SU-DHL-6 (cell line): ENCODE measurements at regions not wholly inside any gene's neighbourhood (a gene's known extent, or its start where the extent isn't known, plus 50 kb on each side); places are given as distances from the start of the nearest gene placed in this dataset.

Experiments
- H2AFZ ChIP-seq: fragments of 200-600 bp; sonication (generic); 2 replicates; pipeline ENCODE4 v1.6.1; 2014; ENCODE audit warnings: low read depth, mild to moderate bottlenecking, moderate library complexity, mixed read lengths, antibody characterized with exemption, low read length; ENCODE audit not compliant: severe bottlenecking
- H3F3A ChIP-seq: fragments of 200-600 bp; shearing (Covaris generic); 2 replicates; pipeline ENCODE4 v1.6.0; 2016; ENCODE audit warnings: antibody characterized with exemption, mild to moderate bottlenecking; ENCODE audit not compliant: insufficient read depth
- H3K27ac ChIP-seq: fragments of 200-600 bp; sonication (generic); 2 replicates; pipeline ENCODE4 v1.5.1; 2016; ENCODE audit warnings: low read depth, mild to moderate bottlenecking, low read length, moderate library complexity, mixed read lengths
- H3K27me3 ChIP-seq: fragments of 200-600 bp; sonication (generic), shearing (Covaris generic); 2 replicates; pipeline ENCODE4 v1.6.0; 2014; ENCODE audit warnings: mild to moderate bottlenecking, low read length
- H3K36me3 ChIP-seq: fragments of 200-600 bp; sonication (generic); 2 replicates; pipeline ENCODE4 v1.6.1; 2014; ENCODE audit warnings: mild to moderate bottlenecking, low read length, mixed read lengths
- H3K4me2 ChIP-seq: fragments of 300-600, 200-600 bp; shearing (Covaris generic), sonication (generic); 2 replicates; pipeline ENCODE4 v1.6.0; 2014; ENCODE audit warnings: low read length, low read depth, mild to moderate bottlenecking; ENCODE audit not compliant: poor library complexity, severe bottlenecking
- H3K4me3 ChIP-seq: fragments of 200-600 bp; sonication (generic); 2 replicates; pipeline ENCODE4 v1.5.1; 2014; ENCODE audit warnings: antibody characterized with exemption, low read length, mild to moderate bottlenecking, mixed read lengths; ENCODE audit not compliant: insufficient read depth, poor library complexity, severe bottlenecking
- H3K79me2 ChIP-seq: fragments of 200-600 bp; sonication (generic); 2 replicates; pipeline ENCODE4 v1.6.1; 2014; ENCODE audit warnings: mild to moderate bottlenecking, low read length, moderate library complexity; ENCODE audit not compliant: insufficient read depth
- H3K9ac ChIP-seq: fragments of 200-600 bp; sonication (generic); 2 replicates; pipeline ENCODE4 v1.7.0; 2014; ENCODE audit warnings: mild to moderate bottlenecking, low read length
- H3K9me2 ChIP-seq: fragments of 200-600 bp; sonication (generic); replicated peaks from 2 replicates; pipeline ENCODE4 v1.6.1; 2014; ENCODE audit warnings: low read length; ENCODE audit not compliant: insufficient read depth
- H3K9me3 ChIP-seq: fragments of 200-600 bp; sonication (generic); 2 replicates; pipeline ENCODE4 v1.6.1; 2014; ENCODE audit warnings: low read length, mixed read lengths; ENCODE audit not compliant: insufficient read depth
- H4K20me1 ChIP-seq: fragments of 200-600 bp; sonication (generic); 2 replicates; pipeline ENCODE4 v1.6.1; 2014; ENCODE audit warnings: low read depth, mild to moderate bottlenecking, antibody characterized with exemption, low read length, moderate library complexity, mixed read lengths
- EZH2phosphoT487 ChIP-seq: fragments of 200-600 bp; sonication (generic), shearing (Covaris generic); conservative IDR thresholded peaks from 2 replicates; pipeline ENCODE4 v1.6.1; 2018; ENCODE audit warnings: mild to moderate bottlenecking, antibody characterized with exemption, low read length, moderate library complexity, mixed read lengths
- TF ChIP-seq, protein P1 (sequence below): fragments of 200-600 bp; sonication (generic); IDR thresholded peaks from one replicate; pipeline ENCODE4 v1.5.1; 2017; ENCODE audit warnings: antibody characterized with exemption, mild to moderate bottlenecking, low read length, moderate library complexity; ENCODE audit not compliant: insufficient read depth, poor library complexity, severe bottlenecking

DNA sequence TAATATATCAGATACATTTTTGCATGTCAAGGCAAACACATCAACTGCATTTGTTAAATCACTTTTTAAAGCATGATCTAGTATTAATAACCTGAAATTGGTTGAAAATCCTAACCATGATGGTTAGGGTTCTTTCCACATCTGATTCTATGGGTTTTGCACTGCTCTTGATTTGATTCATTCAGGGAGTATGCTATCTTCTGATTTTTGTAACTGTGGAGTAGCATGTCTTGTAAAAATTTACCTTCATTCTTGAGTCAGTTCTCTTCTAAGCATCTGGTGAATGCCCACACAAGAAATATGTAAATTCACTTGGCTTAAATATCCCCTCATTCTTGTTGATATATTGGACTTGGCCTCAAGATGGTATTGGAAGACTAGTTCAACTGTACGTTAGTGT is 178.7 kb downstream of the KLF6 start:
- H3K4me3 ChIP-seq = no peak overlapping the region
- no peaks in the 10 kb centered on the region for H3K79me2 ChIP-seq
- H3F3A ChIP-seq = no peaks in the 10 kb centered on the region
- H3K4me2 ChIP-seq = no peak overlapping the region
- TF ChIP-seq EZH2phosphoT487 = no peak
- TF ChIP-seq, protein P1, sequence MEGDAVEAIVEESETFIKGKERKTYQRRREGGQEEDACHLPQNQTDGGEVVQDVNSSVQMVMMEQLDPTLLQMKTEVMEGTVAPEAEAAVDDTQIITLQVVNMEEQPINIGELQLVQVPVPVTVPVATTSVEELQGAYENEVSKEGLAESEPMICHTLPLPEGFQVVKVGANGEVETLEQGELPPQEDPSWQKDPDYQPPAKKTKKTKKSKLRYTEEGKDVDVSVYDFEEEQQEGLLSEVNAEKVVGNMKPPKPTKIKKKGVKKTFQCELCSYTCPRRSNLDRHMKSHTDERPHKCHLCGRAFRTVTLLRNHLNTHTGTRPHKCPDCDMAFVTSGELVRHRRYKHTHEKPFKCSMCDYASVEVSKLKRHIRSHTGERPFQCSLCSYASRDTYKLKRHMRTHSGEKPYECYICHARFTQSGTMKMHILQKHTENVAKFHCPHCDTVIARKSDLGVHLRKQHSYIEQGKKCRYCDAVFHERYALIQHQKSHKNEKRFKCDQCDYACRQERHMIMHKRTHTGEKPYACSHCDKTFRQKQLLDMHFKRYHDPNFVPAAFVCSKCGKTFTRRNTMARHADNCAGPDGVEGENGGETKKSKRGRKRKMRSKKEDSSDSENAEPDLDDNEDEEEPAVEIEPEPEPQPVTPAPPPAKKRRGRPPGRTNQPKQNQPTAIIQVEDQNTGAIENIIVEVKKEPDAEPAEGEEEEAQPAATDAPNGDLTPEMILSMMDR = no peak
- no peaks in the 10 kb centered on the region for H4K20me1 ChIP-seq
- no peak overlapping the region for H3K9ac ChIP-seq
- H3K36me3 ChIP-seq = no peaks in the 10 kb centered on the region
- no peak overlapping the region for H3K27ac ChIP-seq
- no peaks in the 10 kb centered on the region for H3K9me3 ChIP-seq
- H3K27me3 ChIP-seq = no peaks in the 10 kb centered on the region
- H2AFZ ChIP-seq = no peak overlapping the region
- H3K9me2 ChIP-seq = no peaks in the 10 kb centered on the region

DNA sequence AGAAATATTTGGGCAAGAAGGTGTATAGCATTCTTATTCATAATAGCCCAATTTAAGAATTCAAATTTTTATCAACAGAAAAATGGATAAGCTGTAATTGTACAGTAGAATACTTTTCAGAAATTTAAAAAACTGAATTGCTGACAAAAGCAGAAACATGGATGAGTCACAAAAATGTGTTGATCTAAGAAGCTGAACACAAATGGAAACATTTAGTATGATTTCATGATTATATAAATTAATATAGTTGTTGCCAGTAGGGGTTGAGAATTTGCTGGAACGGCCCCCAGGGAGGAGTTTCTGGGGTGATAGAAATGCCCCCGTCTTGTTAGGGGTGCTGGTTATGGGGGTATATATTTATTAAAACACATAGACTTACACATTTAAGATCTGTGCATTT is 179.1 kb downstream of the KLF6 start:
- Histone ChIP-seq H3K9ac (no peak overlapping the region), H3K4me3 (no peak overlapping the region), H3F3A (no peaks in the 10 kb centered on the region), H3K27ac (no peak overlapping the region), H3K36me3 (no peaks in the 10 kb centered on the region), H3K9me2 (no peaks in the 10 kb centered on the region), H3K79me2 (no peaks in the 10 kb centered on the region), H2AFZ (no peak overlapping the region), H3K4me2 (no peak overlapping the region), H4K20me1 (no peaks in the 10 kb centered on the region), H3K9me3 (no peaks in the 10 kb centered on the region), H3K27me3 (no peaks in the 10 kb centered on the region)
- TF ChIP-seq EZH2phosphoT487 = no peak
- TF ChIP-seq, protein P1 = no peak

DNA sequence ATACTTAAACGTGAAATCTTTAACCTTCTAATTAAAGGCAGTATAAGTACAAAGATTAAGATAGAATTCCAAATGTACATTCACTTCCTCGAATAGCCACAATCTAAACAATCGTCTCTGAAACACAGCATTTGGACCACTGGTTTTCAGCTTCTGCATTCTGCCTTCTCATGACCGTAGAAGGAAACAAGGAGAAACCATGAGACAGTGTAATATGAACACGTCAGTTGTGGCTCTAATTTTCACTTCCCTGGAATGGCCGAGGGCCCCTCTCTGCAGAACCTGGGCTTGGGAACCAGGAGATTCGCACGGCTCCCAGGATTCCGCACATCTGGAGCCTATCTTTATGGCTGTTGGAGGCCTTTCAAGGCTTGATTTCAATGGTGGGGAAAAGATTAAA is 189.3 kb downstream of the KLF6 start:
- Histone ChIP-seq H2AFZ (no peak overlapping the region), H4K20me1 (no peaks in the 10 kb centered on the region), H3K27ac (no peak overlapping the region), H3K4me3 (no peak overlapping the region), H3K36me3 (no peaks in the 10 kb centered on the region), H3F3A (no peaks in the 10 kb centered on the region), H3K79me2 (no peaks in the 10 kb centered on the region), H3K9me2 (no peaks in the 10 kb centered on the region), H3K27me3 (no peaks in the 10 kb centered on the region), H3K9ac (no peak overlapping the region), H3K9me3 (no peaks in the 10 kb centered on the region), H3K4me2 (no peak overlapping the region)
- TF ChIP-seq, protein P1 = no peak
- no peak for TF ChIP-seq EZH2phosphoT487

DNA sequence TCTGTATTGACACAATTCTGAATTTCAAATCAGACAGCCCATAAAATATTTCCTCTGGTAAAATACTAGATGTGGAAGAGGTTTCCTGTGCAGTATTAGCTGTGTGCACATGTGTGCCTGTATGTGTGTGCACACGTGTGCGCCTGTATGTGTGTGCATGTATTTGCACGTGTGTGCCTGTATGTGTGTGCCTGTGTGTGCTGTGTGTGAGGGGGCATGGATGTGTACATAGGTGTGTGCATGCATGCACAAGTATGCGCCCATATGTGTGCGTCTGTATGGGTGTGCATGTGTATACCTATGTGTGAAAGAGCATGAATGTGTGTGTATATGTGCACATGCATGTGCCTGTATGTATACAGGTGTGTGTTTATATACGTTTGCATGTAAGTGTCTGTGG is 191.4 kb downstream of the KLF6 start:
- no peak for TF ChIP-seq EZH2phosphoT487
- TF ChIP-seq, protein P1 = no peak
- no peak overlapping the region for H3K4me2 ChIP-seq
- H3F3A ChIP-seq = no peaks in the 10 kb centered on the region
- no peaks in the 10 kb centered on the region for H3K9me2 ChIP-seq
- no peaks in the 10 kb centered on the region for H3K36me3 ChIP-seq
- no peaks in the 10 kb centered on the region for H4K20me1 ChIP-seq
- H3K4me3 ChIP-seq = no peak overlapping the region
- no peaks in the 10 kb centered on the region for H3K27me3 ChIP-seq
- H3K9me3 ChIP-seq = no peaks in the 10 kb centered on the region
- no peak overlapping the region for H3K9ac ChIP-seq
- H3K79me2 ChIP-seq = no peaks in the 10 kb centered on the region
- no peak overlapping the region for H2AFZ ChIP-seq
- H3K27ac ChIP-seq = no peak overlapping the region
